GM10266 (cell line): ENCODE measurements at regions not wholly inside any gene's neighbourhood (a gene's known extent, or its start where the extent isn't known, plus 50 kb on each side); places are given as distances from the start of the nearest gene placed in this dataset.

Experiments
- DNase-seq: peaks from one replicate; pipeline ENCODE4 v3.0.0; 2012; ENCODE audit errors: extremely low spot score
- CTCF ChIP-seq: IDR thresholded peaks from 2 replicates; pipeline ENCODE4 v1.5.1; 2012; ENCODE audit warnings: mild to moderate bottlenecking, low read depth; ENCODE audit not compliant: control insufficient read depth, insufficient read depth; ENCODE audit errors: missing control alignments

GRCh38 chr12:75767957-75768356, 256.5 kb upstream of the KRR1 start:
- no peak for DNase-seq
- TF ChIP-seq CTCF: no peak

GRCh38 chr12:75766263-75767160, 255.1 kb upstream of the KRR1 start:
- no peak for TF ChIP-seq CTCF
- no peak for DNase-seq

GRCh38 chr12:75765170-75766059, 254.0 kb upstream of the KRR1 start:
- TF ChIP-seq CTCF: no peak
- DNase-seq: no peak

- no peak for DNase-seq
- TF ChIP-seq CTCF: no peak
Observed at GRCh38 chr12:75764091-75764841, 252.9 kb upstream of the KRR1 start.

- TF ChIP-seq CTCF: no peak
- DNase-seq: no peak
Observed at GRCh38 chr12:75760573-75761294, 249.3 kb upstream of the KRR1 start.

GRCh38 chr12:75759842-75760572, 248.6 kb upstream of the KRR1 start:
- no peak for TF ChIP-seq CTCF
- DNase-seq: no peak
